Gastroesophageal sphincter (tissue), 3 donors: ENCODE measurements at regions not wholly inside any gene's neighbourhood (a gene's known extent, or its start where the extent isn't known, plus 50 kb on each side); places are given as distances from the start of the nearest gene placed in this dataset.

ENCODE experiments used
- CTCF ChIP-seq, 4 experiments: fragments of 200-600 bp in 2 of 4; fragments of 450-650 bp in 2 of 4; sonication (generic) in 1 of 4; IDR thresholded peaks; one replicate each; pipeline ENCODE4 v1.5.1; 2017 to 2019; ENCODE audit warnings: antibody characterized with exemption in 4 of 4, mild to moderate bottlenecking in 2 of 4, moderate library complexity in 2 of 4
- EP300 ChIP-seq: sonication (generic); formaldehyde crosslinking; IDR thresholded peaks from one replicate; pipeline ENCODE4 v1.6.1; 2017; ENCODE audit warnings: antibody characterized with exemption, mild to moderate bottlenecking

- TF ChIP-seq EP300 (no peak), CTCF (IDR thresholded peaks at IDR 0.05) (no peak)
Observed at GRCh38 chr6:95143408-95144180, 433.7 kb upstream of the MANEA start.
